Parathyroid adenoma (tissue), 2 donors: ENCODE measurements at regions not wholly inside any gene's neighbourhood (a gene's known extent, or its start where the extent isn't known, plus 50 kb on each side); places are given as distances from the start of the nearest gene placed in this dataset.
A peak's percentile ranks its signal among the peaks of the same experiment; 100 is the strongest.

Experiments used
- H2AFZ ChIP-seq: fragments of 300-600 bp; sonication (generic); one replicate; pipeline ENCODE4 v1.7.0; 2017; ENCODE audit warnings: antibody characterized with exemption, mild to moderate bottlenecking
- H3K27ac ChIP-seq: fragments of 300-600 bp; sonication (generic); one replicate; pipeline ENCODE4 v1.7.0; 2017
- H3K27me3 ChIP-seq: fragments of 300-600 bp; sonication (generic); one replicate; pipeline ENCODE4 v1.7.0; 2017; ENCODE audit warnings: low read length; ENCODE audit not compliant: control insufficient read depth, insufficient read depth
- H3K36me3 ChIP-seq: fragments of 300-600 bp; sonication (generic); one replicate; pipeline ENCODE4 v1.7.0; 2017; ENCODE audit warnings: low read length; ENCODE audit not compliant: control insufficient read depth, insufficient read depth
- H3K4me1 ChIP-seq: fragments of 300-600 bp; sonication (generic); one replicate; pipeline ENCODE4 v1.7.0; 2017; ENCODE audit warnings: control low read depth
- H3K4me2 ChIP-seq: fragments of 300-600 bp; sonication (generic); one replicate; pipeline ENCODE4 v1.7.0; 2017; ENCODE audit warnings: low read length
- H3K4me3 ChIP-seq: fragments of 300-600 bp; sonication (generic); one replicate; pipeline ENCODE4 v1.7.0; 2017; ENCODE audit warnings: low read depth, low read length
- H3K79me2 ChIP-seq: fragments of 300-600 bp; sonication (generic); one replicate; pipeline ENCODE4 v1.7.0; 2017; ENCODE audit warnings: control low read depth
- H3K9ac ChIP-seq: fragments of 300-600 bp; sonication (generic); one replicate; pipeline ENCODE4 v1.7.0; 2017; ENCODE audit warnings: mild to moderate bottlenecking
- H3K9me3 ChIP-seq: fragments of 300-600 bp; sonication (generic); one replicate; pipeline ENCODE4 v1.7.0; 2017; ENCODE audit warnings: low read length; ENCODE audit not compliant: control insufficient read depth
- CTCF ChIP-seq: fragments of 300-600 bp; sonication (generic); IDR thresholded peaks from one replicate; pipeline ENCODE4 v1.7.0; 2017; ENCODE audit warnings: antibody characterized with exemption, mild to moderate bottlenecking
- donor health status: primary hyperparathyroidism.

GRCh38 chr1:168848051-168848450, 119.0 kb upstream of the DPT start:
- no peak overlapping the region for H3K9ac ChIP-seq
- no peaks in the 10 kb centered on the region for H3K9me3 ChIP-seq
- no peak overlapping the region for H3K4me2 ChIP-seq
- no peaks in the 10 kb centered on the region for H3K36me3 ChIP-seq
- no peak overlapping the region for H3K27ac ChIP-seq
- no peak overlapping the region for H3K4me3 ChIP-seq
- H3K4me1 ChIP-seq: no peaks in the 10 kb centered on the region
- no peak for TF ChIP-seq CTCF
- no peaks in the 10 kb centered on the region for H3K79me2 ChIP-seq
- H2AFZ ChIP-seq: no peak overlapping the region
- no peaks in the 10 kb centered on the region for H3K27me3 ChIP-seq

GRCh38 chr1:168861421-168862004, 132.5 kb upstream of the DPT start:
- Histone ChIP-seq H3K9me3 (no peaks in the 10 kb centered on the region), H3K27ac (no peak overlapping the region), H3K4me2 (peak overlapping the region; percentile 31), H3K36me3 (no peaks in the 10 kb centered on the region), H3K27me3 (no peaks in the 10 kb centered on the region), H2AFZ (no peak overlapping the region), H3K4me3 (no peak overlapping the region), H3K9ac (no peak overlapping the region), H3K4me1 (no peaks in the 10 kb centered on the region), H3K79me2 (no peaks in the 10 kb centered on the region)
- TF ChIP-seq CTCF: no peak

- no peak overlapping the region for H3K27ac ChIP-seq
- H3K4me3 ChIP-seq: no peak overlapping the region
These were observed 134.8 kb upstream of the DPT start for GRCh38 chr1:168863772-168864171.

GRCh38 chr1:168864266-168864665, 135.3 kb upstream of the DPT start:
- H2AFZ ChIP-seq: no peak overlapping the region
- H3K27me3 ChIP-seq: no peaks in the 10 kb centered on the region
- H3K79me2 ChIP-seq: no peaks in the 10 kb centered on the region
- H3K4me3 ChIP-seq: no peak overlapping the region
- TF ChIP-seq CTCF: no peak
- H3K9me3 ChIP-seq: no peaks in the 10 kb centered on the region
- no peak overlapping the region for H3K4me2 ChIP-seq
- peaks cover 5% of the 10 kb centered on the region for H3K4me1 ChIP-seq
- H3K27ac ChIP-seq: no peak overlapping the region
- H3K9ac ChIP-seq: no peak overlapping the region
- H3K36me3 ChIP-seq: no peaks in the 10 kb centered on the region

More at GRCh38 chr1:168863772-168864171, 134.8 kb upstream of the DPT start:
- Histone ChIP-seq H3K36me3 (no peaks in the 10 kb centered on the region), H3K9me3 (no peaks in the 10 kb centered on the region), H3K9ac (no peak overlapping the region), H2AFZ (no peak overlapping the region), H3K4me2 (no peak overlapping the region), H3K27me3 (no peaks in the 10 kb centered on the region), H3K79me2 (no peaks in the 10 kb centered on the region), H3K4me1 (peaks cover 5% of the 10 kb centered on the region)
- TF ChIP-seq CTCF: no peak
